ENCODE measurements at regions not wholly inside any gene's neighbourhood (a gene's known extent, or its start where the extent isn't known, plus 50 kb on each side); places are given as distances from the start of the nearest gene placed in this dataset.

- no peaks in the 10 kb centered on the region for H4K20me1 ChIP-seq (ENCODE audit: low read depth, low read length)
- H3K27ac ChIP-seq (ENCODE audit: low read depth, low read length), result no peak overlapping the region
- H3K27me3 ChIP-seq (ENCODE audit: low read length), result no peaks in the 10 kb centered on the region
- H2AFZ ChIP-seq (ENCODE audit: low read depth, low read length, severe bottlenecking), result no peak overlapping the region
- no peak overlapping the region for H3K9ac ChIP-seq (ENCODE audit: low read length)
- no peak overlapping the region for H3K4me3 ChIP-seq (ENCODE audit: insufficient read depth, low read length, poor library complexity, severe bottlenecking)
- H3K79me2 ChIP-seq (ENCODE audit: insufficient read depth, low read length), result no peaks in the 10 kb centered on the region
- H3K36me3 ChIP-seq (ENCODE audit: low read length), result no peaks in the 10 kb centered on the region
- no peak overlapping the region for H3K4me2 ChIP-seq (ENCODE audit: low read depth, low read length, poor library complexity, severe bottlenecking)
- TF ChIP-seq EZH2phosphoT487 (conservative IDR thresholded peaks at IDR 0.05; ENCODE audit: low read length), result no peak
- TF ChIP-seq CTCF (IDR thresholded peaks at IDR 0.05; ENCODE audit: insufficient read depth, low read length, poor library complexity, severe bottlenecking), result no peak
- no peaks in the 10 kb centered on the region for H3F3A ChIP-seq (ENCODE audit: insufficient read depth)
- H3K9me3 ChIP-seq (ENCODE audit: insufficient read depth, low read length), result no peaks in the 10 kb centered on the region
- H3K9me2 ChIP-seq (replicated peaks; ENCODE audit: insufficient read depth, low read length), result no peaks in the 10 kb centered on the region
Measured at GRCh38 chr11:131246156-131246555, 124.3 kb upstream of the NTM start.

- Histone ChIP-seq H3K27ac (ENCODE audit: low read depth, low read length) (no peak overlapping the region), H4K20me1 (ENCODE audit: low read depth, low read length) (no peaks in the 10 kb centered on the region), H3K79me2 (ENCODE audit: insufficient read depth, low read length) (no peaks in the 10 kb centered on the region), H2AFZ (ENCODE audit: low read depth, low read length, severe bottlenecking) (no peak overlapping the region), H3K9me3 (ENCODE audit: insufficient read depth, low read length) (no peaks in the 10 kb centered on the region), H3K4me3 (ENCODE audit: insufficient read depth, low read length, poor library complexity, severe bottlenecking) (no peak overlapping the region), H3K27me3 (ENCODE audit: low read length) (no peaks in the 10 kb centered on the region), H3K9me2 (replicated peaks; ENCODE audit: insufficient read depth, low read length) (no peaks in the 10 kb centered on the region), H3K36me3 (ENCODE audit: low read length) (no peaks in the 10 kb centered on the region), H3K9ac (ENCODE audit: low read length) (no peak overlapping the region), H3F3A (ENCODE audit: insufficient read depth) (no peaks in the 10 kb centered on the region), H3K4me2 (ENCODE audit: low read depth, low read length, poor library complexity, severe bottlenecking) (no peak overlapping the region)
- no peak for TF ChIP-seq EZH2phosphoT487 (conservative IDR thresholded peaks at IDR 0.05; ENCODE audit: low read length)
- no peak for TF ChIP-seq CTCF (IDR thresholded peaks at IDR 0.05; ENCODE audit: insufficient read depth, low read length, poor library complexity, severe bottlenecking)
Measured at GRCh38 chr11:131246663-131247062, 123.8 kb upstream of the NTM start.

GRCh38 chr11:131248588-131248987 lies 121.8 kb upstream of the NTM start:
- H3K27me3 ChIP-seq (ENCODE audit: low read length), result no peaks in the 10 kb centered on the region
- H3K4me2 ChIP-seq (ENCODE audit: low read depth, low read length, poor library complexity, severe bottlenecking), result no peak overlapping the region
- no peaks in the 10 kb centered on the region for H3K36me3 ChIP-seq (ENCODE audit: low read length)
- H3K27ac ChIP-seq (ENCODE audit: low read depth, low read length), result no peak overlapping the region
- no peaks in the 10 kb centered on the region for H3K9me2 ChIP-seq (replicated peaks; ENCODE audit: insufficient read depth, low read length)
- H3K9ac ChIP-seq (ENCODE audit: low read length), result no peak overlapping the region
- H3K79me2 ChIP-seq (ENCODE audit: insufficient read depth, low read length), result no peaks in the 10 kb centered on the region
- H2AFZ ChIP-seq (ENCODE audit: low read depth, low read length, severe bottlenecking), result no peak overlapping the region
- H3K9me3 ChIP-seq (ENCODE audit: insufficient read depth, low read length), result no peaks in the 10 kb centered on the region
- TF ChIP-seq EZH2phosphoT487 (conservative IDR thresholded peaks at IDR 0.05; ENCODE audit: low read length) (no peak), CTCF (IDR thresholded peaks at IDR 0.05; ENCODE audit: insufficient read depth, low read length, poor library complexity, severe bottlenecking) (no peak)
- H3F3A ChIP-seq (ENCODE audit: insufficient read depth), result no peaks in the 10 kb centered on the region
- H4K20me1 ChIP-seq (ENCODE audit: low read depth, low read length), result no peaks in the 10 kb centered on the region
- no peak overlapping the region for H3K4me3 ChIP-seq (ENCODE audit: insufficient read depth, low read length, poor library complexity, severe bottlenecking)

Data from SU-DHL-6 (cell line).